CD4-positive, alpha-beta T cell treated with Interleukin-21 for 1 hour (primary cell): ENCODE measurements at regions not wholly inside any gene's neighbourhood (a gene's known extent, or its start where the extent isn't known, plus 50 kb on each side); places are given as distances from the start of the nearest gene placed in this dataset.
"Not testable (repeated sequence)": the region's sequence is repeated elsewhere in the genome, so short reads cannot be mapped to it uniquely, and the experiment has no call there.

Source experiments
- DNase-seq: peaks from one replicate; pipeline ENCODE4 v3.0.0-alpha.2; 2020

DNA sequence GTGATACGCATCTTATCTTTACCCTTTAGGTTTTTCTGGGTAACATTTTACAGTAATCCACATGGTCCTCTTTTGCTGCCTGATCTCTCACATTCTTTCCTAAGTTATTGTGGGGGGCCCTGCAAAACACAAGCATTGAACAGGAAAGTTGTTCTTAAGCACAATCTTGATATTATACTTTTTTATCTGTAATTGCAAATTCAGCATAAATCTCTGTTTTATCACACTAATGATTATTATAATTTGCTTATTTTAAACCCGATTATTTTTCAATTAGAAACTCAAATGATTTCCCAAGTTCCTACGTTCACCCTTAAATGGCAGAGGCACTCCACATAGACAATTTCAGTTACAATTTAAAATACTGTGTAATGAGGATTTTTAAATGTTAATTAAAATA, 386.0 kb upstream of the GYPC start:
- DNase-seq, result no peak

GRCh38 chr2:126270587-126270986, 385.4 kb upstream of the GYPC start:
- no peak for DNase-seq

DNA sequence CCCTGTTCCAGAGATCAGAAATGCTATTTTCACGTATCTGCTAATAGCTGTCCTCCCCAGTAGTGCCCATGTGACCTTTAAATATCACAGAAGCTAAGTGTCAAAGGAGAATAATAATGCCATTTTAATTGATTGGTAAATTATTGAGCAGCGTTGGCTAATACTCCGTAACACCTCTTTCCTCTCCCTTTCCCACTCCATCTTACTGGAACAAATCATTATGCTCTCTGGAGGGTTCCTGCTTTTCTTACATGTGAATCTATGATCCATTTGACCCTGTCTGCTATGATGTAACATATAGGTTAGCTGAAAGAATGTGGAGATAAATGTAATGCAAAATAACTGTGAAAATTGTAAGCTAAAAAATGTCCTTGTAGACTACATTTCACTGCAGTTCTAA, 383.6 kb upstream of the GYPC start:
- no peak for DNase-seq

GRCh38 chr2:126275098-126275497, 380.9 kb upstream of the GYPC start:
- no peak for DNase-seq

- DNase-seq, result not testable (repeated sequence)
Measured at GRCh38 chr2:126276268-126276667, 379.7 kb upstream of the GYPC start.

GRCh38 chr2:126288362-126288761, 367.6 kb upstream of the GYPC start:
- DNase-seq, result no peak

GRCh38 chr2:126293962-126294361, 362.0 kb upstream of the GYPC start:
- not testable (repeated sequence) for DNase-seq

DNA sequence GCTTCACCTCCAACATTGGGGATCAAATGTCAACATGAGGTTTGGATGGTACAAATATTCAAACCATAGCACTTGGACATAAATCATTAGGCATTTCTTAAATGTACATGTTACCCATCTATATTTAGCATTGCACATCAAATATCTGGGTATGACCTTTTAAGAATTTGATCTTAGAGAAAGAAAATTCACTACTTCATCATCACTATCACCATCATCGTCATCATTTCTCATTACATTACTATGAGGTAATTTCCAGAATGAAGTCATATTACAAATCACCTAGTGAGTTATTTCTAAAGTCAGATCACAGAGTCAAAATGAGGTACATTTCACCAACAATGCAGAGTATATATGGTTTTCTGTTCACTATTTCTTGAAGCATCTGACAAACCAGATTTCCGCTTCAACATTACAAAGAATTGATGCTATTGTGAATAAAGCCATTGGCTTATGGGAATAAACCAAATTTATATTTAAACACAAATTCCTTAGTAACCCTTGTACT, 356.4 kb upstream of the GYPC start:
- DNase-seq, result no peak

- DNase-seq, result no peak
Measured at GRCh38 chr2:126300348-126300747, 355.6 kb upstream of the GYPC start.

DNA sequence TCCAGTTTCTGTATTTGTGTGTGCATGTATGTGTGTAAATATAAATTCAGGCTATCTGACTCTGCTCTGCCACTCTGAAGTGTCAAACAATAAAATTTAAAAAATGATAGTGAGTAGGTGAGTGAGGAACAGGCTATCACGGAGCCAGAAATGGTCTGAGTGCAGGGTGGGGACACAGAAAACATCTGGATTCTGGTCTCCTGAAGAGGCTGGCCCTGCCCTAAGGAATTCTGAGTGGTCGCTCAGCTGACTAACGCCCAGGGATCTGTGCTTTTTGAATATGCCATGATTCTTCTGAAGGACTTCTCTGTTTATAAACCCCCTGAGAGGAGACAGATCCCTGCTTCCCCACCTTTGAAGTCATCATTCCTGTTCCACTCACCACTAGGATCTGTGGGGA, 353.9 kb upstream of the GYPC start:
- no peak for DNase-seq

- no peak for DNase-seq
Measured at GRCh38 chr2:126303113-126303512, 352.8 kb upstream of the GYPC start.

DNA sequence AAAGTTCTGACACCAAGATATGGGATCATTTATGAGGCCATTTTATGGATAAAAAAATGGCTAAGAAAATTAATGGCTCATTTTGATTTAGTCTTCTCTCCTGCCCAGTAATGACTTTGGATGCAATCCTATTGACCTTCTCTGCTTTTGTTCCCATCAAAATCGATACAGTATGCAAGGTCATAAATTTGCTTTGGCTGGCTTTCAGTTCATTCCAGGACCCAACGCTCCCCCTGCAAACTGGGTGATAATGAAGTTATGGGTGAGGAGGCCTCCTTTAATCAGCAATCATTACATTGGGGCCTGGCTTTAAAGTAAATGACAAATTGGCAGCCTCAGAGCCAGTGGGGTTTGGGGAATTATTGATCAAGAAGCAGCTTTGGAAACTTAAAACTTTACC, 351.8 kb upstream of the GYPC start:
- no peak for DNase-seq

GRCh38 chr2:126306539-126306938, 349.4 kb upstream of the GYPC start:
- no peak for DNase-seq

DNA sequence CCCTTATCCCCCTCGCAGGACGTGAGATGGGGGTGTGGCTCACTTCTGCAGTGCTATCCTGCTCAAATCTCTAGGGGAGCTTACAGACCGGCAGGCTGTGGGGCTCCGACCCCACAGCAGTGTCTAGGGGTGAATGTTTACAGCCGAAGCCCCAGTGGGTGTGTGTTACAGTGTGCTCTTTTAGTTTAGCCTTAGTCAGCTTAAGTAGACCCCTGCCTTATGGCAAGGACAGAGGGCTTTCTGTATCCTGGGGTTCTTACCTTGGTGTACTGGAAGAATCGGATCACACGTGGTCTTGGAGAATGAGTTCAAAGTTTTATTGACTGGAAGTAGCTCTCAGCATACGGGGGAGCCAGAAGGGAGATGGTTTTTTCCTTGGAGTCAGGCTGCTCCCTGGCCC, 348.2 kb upstream of the GYPC start:
- no peak for DNase-seq

GRCh38 chr2:126309185-126309584, 346.8 kb upstream of the GYPC start:
- no peak for DNase-seq

DNA sequence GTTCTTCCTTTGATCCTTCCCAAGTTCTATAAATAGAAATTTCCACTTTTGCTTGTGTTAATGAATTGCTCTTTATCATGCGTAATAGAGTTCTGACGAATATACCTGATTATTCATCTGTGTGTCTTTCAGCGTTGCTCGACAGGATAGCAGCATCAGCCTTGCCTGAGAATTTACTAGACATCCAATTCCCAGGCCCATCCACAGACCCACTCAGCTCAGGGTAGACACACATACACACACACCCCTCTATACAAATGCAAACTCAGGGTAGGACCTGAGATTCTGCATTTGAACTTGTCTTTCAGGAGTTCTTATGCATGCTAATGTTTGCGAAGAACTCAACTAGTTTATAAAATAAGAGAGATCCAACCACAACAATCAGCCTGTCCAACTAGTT, 343.4 kb upstream of the GYPC start:
- DNase-seq, result no peak

DNA sequence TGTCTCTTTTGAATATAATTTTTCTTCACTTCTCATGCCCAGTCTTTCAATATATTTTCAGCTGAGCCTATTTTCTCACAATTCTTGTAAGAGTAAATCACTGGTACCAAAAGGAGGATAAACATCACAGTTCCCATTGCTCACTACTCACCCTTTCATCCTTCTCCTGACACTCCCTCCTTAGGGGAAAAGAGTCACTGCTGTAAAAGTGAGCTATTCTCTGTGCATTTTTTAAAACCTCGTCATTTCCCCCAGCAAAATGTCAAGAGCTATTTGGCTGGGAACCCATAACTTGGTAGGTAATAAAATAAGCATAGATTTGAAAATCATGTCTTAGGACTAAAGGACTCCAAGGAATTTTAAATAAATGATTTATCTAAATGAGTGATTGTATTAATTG, 340.1 kb upstream of the GYPC start:
- DNase-seq, result no peak

DNA sequence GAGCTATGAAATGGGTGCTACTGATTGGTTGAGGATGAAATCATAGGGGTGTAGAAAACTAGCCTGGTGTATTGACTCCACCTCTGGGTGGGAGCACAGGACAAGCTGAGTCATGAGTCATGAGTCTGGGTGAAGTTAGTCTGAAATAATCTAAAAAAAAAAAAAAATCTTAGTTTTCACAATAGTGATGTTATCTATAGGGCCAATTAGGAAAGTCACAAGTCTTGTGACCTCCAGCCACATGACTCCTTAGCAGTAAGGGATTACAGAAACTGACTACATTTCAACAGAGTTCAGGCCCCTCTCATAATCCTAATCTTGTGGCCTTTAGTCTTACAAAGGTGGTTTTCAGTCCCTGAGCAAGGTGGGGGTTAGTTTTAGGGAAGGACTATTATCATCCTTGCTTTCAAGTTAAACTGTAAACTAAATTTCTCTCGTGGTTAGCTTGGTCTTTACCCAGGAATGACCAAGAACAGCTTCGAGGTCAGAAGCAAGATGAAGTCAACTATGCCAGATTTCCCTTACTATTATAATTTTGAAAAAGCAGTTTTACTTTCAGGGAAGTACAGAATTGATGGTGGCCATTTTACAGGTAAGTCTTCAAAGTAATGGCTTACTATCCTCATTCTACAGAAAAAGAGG, 338.0 kb upstream of the GYPC start:
- DNase-seq, result no peak

DNA sequence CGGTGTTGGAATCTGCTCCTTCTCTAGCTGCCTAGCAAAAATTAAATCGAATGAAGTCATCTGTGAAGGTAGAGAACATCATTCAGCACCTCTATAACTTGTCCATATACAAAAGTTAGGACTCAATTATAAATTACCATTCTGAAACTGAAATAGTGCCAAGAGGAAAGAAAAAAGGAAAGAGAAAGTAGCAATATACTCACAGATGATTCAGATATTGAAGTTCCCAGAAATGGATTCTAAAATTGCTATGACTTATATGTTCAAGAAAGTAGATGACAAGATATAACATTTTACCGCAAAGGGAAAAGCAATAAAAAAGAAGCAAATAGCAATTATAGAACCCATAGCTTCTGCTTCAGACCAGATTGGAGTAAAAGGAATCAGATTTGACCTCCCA, 333.6 kb upstream of the GYPC start:
- DNase-seq, result no peak

GRCh38 chr2:126325202-126325601, 330.8 kb upstream of the GYPC start:
- DNase-seq, result no peak

GRCh38 chr2:126329173-126329572, 326.8 kb upstream of the GYPC start:
- DNase-seq, result no peak

DNA sequence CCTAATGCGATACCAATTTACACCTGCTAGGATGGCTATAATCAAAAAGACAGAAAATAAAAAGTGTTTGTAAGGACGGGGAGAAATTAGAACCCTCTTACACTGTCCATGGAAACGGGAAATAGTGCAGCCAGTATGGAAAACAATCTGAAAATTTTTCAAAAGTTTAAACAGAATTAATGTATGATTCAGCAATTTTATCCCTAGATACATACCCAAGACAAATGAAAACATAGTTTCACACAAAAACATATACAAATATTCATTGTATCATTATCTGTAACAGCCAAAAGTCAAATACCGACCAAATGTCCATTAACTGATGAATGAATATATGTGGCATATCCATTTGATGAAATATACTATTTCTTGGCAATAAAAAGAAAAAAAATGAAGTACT, 313.5 kb upstream of the GYPC start:
- no peak for DNase-seq

- no peak for DNase-seq
Measured at GRCh38 chr2:126343136-126343535, 312.8 kb upstream of the GYPC start.

GRCh38 chr2:126344493-126344892, 311.5 kb upstream of the GYPC start:
- DNase-seq, result no peak

DNA sequence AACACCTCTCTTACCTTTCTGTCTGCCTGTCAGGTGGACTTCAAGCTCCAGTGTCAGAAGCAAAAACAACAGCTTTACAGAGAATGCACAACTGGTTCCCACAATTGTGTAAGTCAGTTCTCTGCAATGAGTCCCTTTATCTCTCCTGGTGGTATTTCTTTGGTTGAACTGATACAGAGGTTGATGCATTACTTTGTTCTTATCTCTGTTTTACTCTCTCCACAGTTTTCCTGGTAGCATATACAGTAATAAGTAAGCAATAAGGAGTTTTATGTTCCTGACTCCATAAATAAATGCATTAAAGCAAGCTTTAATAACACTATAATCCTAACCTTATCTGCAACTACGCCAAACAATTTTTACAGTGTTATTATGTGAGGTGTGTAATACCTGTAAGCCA, 310.3 kb upstream of the GYPC start:
- DNase-seq, result no peak

- no peak for DNase-seq
Measured at GRCh38 chr2:126356631-126357030, 299.3 kb upstream of the GYPC start.
